ENCODE measurements at regions not wholly inside any gene's neighbourhood (a gene's known extent, or its start where the extent isn't known, plus 50 kb on each side); places are given as distances from the start of the nearest gene placed in this dataset.
"Not testable (repeated sequence)": the region's sequence is repeated elsewhere in the genome, so short reads cannot be mapped to it uniquely, and the experiment has no call there.

DNA sequence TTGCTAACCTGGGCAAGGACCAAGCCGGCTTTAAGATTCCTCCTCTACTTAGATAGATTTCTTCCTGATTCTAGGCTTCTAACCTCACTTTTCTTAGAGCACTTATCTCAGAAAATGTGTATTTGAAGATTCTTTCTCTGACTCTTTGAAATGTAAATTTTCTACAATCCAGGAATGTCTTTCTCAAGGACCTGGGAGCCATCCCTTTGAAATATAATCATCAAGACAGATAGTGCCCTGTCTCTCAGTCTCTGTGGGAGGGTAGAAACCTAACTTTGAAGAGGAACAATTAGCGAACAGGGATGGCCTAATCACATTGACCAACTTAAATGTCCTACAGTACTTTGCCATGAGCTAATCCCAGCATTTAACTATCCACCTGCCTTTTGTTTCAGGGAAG, 1646.0 kb downstream of the PCDH9 start:
- DNase-seq: no peak

DNA sequence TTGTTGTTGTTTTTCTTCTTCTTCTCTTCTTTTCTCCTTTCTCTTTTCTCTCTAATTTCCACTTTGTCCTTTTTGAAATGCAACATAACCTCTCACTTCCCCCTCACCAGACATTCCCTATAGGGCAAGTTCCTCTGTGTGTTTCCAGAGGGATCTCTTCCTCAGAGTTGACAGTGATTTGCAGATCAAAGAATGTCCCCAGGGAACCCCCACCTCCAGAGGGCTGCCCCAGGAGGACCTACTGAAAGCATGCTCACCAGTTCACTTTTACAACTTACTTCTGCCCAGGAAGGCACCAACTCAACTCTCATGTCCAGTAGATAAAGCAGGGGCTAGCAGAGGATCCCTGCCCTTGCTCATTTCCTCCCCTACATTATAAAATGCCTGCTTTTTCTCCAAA, 1648.0 kb downstream of the PCDH9 start:
- DNase-seq: no peak

DNA sequence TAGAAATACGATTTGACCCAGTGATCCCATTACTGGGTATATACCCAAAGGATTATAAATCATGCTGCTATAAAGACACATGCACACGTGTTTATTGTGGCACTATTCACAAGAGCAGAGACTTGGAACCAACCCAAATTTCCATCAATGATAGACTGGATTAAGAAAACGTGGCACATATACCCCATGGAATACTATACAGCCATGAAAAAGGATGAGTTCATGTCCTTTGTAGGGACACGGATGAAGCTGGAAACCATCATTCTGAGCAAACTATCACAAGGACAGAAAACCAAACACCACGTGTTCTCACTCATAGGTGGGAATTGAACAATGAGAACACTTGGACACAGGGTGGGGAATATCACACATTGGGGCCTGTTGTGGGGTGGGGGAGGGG, 1665.6 kb downstream of the PCDH9 start:
- not testable (repeated sequence) for DNase-seq

DNA sequence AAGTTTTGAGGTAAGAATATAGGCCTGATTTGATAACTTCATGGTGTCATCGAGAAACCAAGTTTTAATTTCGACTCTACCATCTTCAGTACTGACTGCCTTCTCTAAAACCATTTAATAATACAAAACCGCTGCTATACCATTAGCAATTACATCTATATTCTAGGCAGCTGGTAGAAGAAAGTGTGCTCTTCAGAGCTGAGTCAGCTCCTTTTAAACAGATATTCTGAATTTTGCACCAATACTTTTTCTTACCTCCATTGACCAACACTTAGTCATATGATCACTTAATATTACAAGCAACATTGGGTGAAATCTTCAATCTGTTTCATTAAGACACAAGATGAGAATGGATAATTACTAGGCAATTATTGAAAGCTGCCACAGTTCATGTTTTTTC, 1667.8 kb downstream of the PCDH9 start:
- no peak for DNase-seq

DNA sequence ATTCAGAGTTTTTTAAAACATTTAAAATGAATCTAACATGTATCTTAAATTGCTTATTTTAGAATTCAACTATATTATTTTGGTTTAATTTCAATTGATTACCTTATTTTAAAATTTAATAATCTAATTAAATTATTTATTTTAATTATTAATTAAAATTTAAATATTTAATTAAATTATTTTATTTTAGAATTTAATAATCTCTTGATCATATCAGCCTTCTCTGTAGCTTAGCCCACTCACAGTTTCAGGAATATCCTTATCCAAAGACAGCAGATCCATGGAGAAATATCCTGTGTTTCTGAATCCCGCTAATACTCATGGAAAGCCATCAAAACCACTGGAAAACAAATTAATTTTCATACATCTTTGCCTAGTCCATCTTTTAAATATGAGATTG, 1669.2 kb downstream of the PCDH9 start:
- no peak for DNase-seq

DNA sequence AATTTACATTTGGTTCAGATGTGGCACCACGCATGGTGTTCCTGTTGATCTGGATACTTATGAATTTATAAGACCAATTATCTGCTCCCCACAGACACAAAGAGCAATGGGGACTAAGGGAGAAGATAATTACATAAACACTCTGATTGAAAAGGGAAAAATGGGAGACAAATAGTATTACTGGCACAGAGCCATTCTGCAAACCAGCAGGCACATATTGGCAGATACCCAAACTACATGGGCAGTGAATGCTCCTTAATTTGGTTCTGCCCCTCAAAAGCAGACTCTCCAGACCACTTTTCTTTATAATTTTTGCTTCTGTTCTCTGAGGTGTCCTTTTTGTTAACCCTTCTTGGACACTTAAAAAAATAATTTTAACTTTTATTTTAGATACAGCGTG, 1674.2 kb downstream of the PCDH9 start:
- no peak for DNase-seq

DNA sequence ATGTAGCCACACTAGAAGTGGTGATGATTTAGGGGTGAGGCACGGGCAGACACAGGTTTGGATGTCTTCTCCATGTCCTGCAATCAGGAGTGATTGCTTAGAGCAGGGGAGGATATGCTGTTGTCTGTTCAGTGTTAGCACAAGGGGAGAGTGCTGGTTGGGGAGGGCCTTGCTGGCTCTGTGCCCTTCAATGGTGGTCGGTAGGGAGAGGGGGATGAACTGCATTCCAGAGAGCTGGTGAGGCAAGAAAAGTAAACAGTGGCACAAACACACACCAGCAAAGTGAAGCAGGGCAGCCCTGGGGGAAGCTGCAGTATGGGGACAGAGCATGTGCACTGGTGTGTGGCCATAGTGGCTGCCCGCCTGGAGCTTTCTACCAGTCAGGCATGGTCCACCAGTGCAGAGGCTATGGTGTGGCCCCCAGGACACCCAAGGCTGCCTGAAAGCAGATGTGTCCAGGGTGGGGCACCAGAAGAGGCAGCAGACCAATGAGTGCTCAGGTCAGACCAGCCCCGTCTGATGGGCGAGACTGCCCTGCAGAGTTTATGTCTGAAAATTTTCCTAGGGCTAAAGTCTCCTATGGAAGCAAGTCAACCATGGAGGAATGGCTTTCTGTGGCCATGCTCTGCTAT, 1676.9 kb downstream of the PCDH9 start:
- DNase-seq: no peak

DNA sequence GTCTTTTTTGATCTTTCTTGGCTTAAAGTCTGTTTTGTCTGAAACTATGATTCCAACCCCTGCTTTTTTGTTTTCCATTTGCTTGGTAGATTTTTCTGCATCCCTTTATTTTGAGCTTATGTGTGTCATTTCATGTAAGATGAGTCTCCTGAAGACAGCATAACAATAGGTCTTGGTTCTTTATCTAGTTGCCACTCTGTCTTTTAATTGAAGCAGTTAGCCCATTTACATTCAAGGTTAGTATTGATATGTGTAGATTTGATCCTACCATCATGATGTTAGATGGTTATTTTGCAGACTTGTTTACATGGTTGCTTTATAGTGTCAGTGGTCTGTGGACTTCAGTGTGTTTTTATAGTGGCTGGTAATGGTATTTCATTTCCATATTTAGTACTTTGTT, 1678.9 kb downstream of the PCDH9 start:
- no peak for DNase-seq

DNA sequence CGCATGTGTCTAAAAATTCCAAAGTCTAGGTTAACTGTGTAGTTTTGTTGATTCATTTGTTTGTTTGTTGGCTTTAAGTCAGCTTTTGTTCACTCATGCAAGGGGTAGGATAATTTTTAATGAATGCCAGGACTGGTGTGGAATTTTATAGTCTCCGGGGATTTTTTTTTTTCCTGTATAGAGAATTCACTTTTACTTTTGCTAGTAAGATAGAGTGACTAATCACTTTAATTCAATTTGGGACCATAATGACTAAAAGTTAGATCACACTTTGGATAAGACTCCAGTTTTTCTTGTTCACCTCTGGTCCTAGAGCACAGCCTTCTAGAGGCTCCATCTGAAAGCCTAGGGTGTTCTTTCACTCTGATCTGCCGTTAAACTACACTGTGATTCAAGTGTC, 1690.0 kb downstream of the PCDH9 start:
- DNase-seq: no peak

DNA sequence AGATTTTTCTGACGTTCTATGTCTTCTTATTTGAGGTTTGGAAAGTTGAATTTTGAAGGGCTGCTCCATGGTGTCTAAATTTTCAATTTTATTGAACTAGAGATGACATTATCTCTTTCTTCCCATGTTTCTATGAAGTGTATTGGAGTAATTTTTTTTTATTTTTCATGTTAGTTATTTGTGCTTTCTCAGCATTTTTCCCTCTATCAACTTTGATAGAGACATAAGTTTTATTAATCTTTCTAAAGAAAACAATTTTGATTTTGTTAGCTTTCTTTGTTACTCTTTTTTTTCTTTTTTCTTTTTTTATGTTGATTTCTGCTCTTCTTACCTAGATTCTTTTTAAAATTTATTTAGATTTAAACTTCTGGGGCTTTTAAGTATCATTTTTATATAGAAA, 1694.8 kb downstream of the PCDH9 start:
- DNase-seq: no peak

DNA sequence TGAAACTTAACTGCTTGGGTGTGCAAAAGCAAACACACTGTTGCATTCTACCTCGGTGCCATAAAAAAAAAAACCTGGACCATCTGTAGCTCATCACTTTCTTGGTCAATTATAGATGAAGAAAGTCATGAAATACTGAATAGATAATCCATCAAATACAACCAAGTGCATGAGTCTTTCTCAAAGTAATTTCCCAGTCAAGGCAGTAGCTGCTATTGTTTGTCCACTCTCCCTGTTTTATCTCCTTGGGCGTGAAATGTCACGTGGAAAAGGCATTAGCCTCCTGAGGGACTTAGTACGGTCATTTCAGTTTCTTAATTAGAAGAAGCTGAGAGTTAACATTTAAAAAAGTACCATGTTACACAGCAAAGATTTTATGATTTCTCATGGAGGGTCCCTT, 1697.9 kb downstream of the PCDH9 start:
- DNase-seq: no peak

DNA sequence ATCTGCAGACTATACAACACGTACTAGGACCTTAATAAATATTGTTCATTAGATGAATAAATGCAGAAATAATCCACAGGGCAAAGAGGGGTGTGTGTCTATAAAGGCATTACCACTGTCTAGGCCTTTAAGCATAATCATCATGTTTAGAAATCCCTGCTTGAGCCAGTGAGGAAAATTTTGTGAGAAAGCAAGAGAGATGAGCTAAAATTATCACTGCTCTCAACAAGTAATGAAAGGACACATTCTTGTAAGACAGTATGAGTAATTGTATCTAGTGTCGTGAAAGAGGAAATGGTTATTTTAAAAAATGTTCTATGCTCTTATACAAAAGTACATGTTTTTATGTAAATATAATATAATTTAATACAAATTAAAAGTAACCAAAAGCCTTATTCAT, 1699.4 kb downstream of the PCDH9 start:
- DNase-seq: no peak

DNA sequence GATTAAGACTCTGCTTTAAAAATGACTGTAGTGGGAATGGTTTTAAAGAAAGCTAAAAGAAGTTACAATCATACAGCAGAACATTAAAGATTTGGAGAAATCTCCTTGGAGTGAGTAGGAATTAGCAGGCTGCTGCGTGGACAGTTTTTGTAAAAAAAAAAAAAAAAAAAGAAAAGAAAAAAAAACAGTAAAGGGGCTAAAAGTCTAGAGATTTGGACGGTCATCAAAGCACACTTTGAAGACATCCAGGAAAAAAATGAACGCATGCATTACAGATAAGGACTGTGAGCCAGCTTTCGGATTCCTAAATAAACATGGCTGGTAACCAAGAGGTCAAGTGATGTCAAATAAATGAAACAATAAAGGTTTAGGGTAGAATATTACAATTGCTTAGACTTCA, 1700.6 kb downstream of the PCDH9 start:
- no peak for DNase-seq

DNA sequence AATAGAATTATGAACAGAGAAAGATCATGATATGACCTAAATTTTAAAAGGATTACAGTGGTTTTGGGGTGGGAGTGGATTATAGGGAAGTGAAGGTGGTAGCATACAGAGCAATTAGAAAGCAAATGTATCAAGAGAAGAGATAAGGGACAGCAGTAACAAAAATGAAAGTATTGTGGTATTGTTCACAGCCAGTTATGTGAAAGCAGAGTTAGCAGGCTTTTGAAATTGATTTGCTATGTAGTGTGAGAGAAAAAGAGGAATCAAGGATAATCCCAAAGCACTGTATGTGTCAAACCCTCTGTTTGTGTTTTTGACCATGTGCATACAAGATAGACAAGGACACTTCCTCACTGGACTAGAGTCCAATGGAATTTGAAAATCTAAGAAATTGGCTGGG, 1721.4 kb downstream of the PCDH9 start:
- DNase-seq: no peak

DNA sequence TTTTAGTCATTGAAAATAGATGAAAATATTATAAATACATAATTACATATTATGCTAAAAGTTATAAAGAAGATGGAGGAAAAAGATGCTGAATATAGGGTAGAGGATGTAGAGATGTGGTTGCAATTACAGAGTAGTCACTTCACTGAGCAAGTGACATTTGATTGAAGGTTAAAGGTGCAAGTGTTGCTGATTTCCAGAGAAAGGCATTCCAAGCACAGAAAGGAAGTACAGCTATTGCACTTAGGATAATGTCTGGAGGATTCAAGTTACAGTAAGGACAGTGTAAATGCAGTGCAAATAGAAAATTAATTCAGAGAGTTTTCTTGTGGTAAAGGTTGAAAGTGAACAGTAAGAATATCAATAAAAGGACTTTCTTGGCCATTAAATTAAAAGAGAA, 1721.8 kb downstream of the PCDH9 start:
- DNase-seq: no peak

DNA sequence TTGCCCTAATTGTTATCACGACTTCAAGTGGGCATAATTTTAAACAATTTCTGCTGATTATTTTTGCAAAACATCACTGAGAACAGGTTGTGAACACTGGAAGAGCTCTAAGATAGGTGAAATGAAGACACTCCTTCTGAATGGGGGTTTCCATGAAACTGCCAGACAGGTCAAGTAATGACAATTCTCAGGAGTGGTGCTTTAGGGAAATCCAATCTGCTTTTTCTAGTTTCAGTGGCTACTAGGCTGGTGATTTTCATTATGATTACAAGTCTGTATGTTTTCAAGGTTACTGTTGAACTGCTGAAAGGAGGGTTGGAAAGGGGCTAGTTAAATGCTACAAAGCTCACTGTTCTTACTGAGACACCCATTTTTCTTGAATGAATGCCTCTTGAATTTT, 1724.2 kb downstream of the PCDH9 start:
- DNase-seq: no peak

DNA sequence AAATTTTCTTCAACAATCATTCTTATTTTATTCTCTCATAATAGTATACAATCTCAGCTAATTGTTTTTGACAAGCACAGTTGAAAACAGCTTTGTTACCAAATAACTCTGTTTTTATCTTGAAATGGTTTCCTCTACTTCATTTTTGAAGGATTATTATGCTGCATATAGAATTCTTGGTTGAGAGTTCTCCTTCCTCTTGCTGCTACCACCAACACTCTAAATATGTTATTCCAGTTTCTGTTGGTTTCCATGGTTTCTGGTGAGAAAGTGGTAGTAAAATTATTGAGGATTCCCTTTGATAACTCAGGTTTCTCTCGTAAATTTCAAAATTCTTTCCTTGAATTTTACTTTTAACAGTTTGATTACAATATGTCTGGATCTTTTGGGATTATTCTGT, 1725.9 kb downstream of the PCDH9 start:
- DNase-seq: no peak

DNA sequence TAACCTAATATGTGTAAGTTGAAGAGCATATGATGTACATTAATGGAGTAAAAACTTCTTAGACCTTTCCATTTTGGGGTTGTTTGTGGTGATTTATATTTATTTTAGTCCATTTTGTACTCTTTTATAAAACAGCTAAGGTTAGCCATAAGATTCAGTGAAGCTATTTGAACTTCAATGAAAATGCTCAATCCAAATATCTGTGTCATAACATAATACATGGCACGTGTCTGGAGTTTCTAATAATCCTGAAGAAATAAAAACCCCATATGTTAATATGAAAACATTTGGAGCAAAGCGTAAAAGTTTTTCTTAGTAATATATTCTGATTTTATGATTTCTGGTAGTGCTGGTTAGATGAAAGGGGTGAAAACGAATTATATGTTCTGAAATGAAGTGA, 1729.7 kb downstream of the PCDH9 start:
- DNase-seq: no peak

DNA sequence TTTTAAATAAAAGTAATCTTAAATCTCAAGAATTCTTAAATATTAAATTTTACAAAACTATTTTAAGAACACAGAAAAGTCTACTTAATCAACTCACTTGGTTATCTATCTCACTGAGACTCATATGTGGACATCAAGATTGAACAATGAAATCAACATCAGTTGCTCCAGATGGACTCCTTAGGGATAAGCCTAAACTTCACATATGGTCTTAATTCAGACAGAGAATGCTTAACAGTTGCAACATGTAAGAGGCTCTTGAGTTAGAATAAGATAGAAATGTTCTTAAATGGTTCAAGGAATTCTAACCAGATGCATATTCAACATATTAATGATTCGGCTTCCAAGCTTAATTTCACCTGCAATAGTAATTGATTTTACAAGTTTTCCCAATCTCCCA, 1730.9 kb downstream of the PCDH9 start:
- no peak for DNase-seq

DNA sequence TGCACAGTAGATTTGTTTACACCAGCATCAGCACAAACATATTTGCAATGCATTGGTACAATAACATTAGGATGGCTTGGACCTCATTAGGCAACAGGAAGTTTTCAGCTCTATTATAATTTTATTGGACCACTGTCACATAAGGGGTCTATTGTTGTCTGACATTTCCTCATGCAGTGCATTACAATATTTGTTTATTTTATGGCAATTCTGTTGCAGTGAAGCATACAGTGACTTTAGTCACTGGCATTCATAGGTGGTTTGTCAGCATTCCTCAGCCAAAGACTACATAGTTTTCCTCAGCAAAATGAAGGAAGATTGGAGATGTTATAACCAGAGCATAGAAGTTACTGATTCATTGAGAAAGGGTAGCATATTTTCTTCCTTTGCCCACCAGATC, 1732.9 kb downstream of the PCDH9 start:
- DNase-seq: no peak

DNA sequence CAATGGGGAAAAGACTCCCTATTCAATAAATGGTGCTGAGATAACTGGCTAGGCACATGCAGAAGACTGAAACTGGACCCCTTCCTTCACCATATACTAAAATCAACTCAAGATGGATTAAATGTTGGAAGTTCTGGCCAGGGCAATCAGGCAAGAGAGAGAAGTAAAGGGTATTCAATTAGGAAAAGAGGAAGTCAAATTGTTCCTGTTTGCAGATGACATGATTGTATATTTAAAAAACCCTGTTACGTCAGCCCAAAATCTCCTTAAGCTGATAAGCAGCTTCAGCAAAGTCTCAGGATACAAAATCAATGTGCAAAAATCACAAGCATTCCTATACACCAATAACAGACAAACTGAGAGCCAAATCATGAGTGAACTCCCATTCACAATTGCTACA, 1739.4 kb downstream of the PCDH9 start:
- DNase-seq: not testable (repeated sequence)

DNA sequence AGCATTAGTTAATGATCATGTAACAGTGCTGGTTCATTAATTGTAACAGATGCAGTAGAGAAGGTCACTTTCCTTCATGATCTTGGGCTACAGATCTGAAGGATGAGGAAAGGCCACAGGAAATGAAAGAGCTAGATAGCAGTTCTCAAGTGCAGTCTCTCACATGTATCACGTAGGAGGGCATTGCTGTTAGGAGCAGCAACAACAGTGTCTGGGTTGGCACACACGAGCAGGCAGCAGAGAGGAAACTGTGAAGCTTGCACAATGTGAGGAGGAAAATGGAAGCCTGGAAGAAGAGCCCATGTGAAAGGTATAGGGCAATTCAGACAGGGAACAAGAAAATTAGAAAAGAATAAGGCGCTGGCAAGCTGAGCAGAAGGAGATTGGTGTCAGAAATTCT, 1741.5 kb downstream of the PCDH9 start:
- no peak for DNase-seq

DNA sequence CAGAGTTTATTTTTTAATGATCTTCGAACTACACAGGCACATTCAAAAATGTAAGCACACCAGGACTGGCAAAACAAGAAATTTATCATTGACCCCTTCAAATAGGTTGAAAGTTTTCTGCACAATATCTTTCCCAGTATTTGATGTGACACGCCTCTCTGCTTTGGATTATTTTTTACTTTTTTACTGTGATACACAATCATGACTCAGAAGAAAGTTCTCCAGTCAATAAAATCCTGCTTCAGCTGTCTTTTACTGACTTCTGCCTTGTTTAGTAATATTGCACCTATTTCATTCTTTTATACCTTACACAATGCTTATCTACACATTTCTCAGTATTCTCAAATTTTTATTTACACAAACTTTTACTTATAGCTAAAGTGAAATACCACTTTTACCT, 1750.4 kb downstream of the PCDH9 start:
- DNase-seq: no peak

DNA sequence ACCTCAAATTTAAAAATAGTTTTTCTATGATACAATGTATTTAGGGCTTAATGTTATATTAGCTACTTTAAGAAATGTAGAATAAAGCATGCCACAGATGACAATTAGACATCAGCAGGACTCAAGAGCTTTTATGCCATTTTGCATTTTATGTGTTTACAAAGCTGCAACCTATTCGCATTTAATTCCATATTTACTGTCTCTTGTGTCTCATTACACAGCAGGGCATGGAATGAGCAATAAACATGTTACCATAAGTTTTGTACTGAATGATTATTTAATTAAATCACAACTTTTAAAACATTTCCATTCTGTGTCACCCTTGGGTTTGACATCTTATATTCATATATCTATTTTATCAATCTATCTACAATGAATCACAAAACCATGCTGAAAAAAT, 1756.9 kb downstream of the PCDH9 start:
- no peak for DNase-seq

DNA sequence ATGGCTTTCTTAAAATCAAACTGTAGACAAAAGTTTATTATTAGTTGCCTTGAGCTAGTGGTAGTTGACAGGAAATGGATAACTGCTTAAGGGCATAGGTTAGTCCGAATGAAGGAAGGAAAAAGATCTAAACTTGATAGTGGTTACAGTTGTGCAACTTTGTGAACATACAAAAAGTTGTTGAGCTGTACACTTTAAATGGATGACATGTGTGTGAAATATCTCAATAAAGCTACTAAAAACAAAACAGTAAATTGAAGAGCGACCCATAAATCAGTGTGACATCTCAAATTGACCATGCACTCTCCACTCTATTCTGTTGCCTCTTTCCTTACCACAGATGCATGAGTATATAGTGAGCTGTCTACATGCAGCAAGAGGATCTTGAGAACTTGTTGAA, 1757.8 kb downstream of the PCDH9 start:
- no peak for DNase-seq

DNA sequence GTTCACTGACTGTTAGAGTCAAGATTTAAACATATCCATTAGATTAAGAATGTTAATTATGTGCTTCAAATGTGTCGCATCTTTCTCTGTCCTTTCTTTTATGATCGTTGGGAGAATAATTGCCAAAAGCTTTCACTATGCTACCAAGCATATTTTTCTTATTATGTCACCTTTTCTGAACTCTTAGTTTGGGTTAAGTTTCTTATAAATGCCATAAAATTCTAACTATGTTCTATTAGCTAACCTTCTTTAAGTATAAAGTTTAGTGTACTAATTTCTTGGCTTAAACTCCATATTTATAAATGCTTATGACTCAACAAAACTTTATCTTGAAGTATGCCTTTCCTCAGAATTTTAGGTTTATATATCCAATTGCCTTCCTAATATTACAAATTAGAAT, 1759.4 kb downstream of the PCDH9 start:
- DNase-seq: no peak
